ENCODE measurements at regions not wholly inside any gene's neighbourhood (a gene's known extent, or its start where the extent isn't known, plus 50 kb on each side); places are given as distances from the start of the nearest gene placed in this dataset.

GRCh38 chr13:73220966-73221720, 162.3 kb downstream of the KLF5 start:
- Histone ChIP-seq H3K27ac (no peak overlapping the region), H3K27me3 (ENCODE audit: control insufficient read depth, insufficient read depth, low read length) (no peaks in the 10 kb centered on the region)
- no peak for TF ChIP-seq CTCF (IDR thresholded peaks at IDR 0.05)

GRCh38 chr13:73218181-73218580, 159.4 kb downstream of the KLF5 start:
- no peak overlapping the region for H2AFZ ChIP-seq
- H3K4me1 ChIP-seq = no peaks in the 10 kb centered on the region
- no peak overlapping the region for H3K4me2 ChIP-seq (ENCODE audit: low read length)
- H3K79me2 ChIP-seq = no peaks in the 10 kb centered on the region
- no peak overlapping the region for H3K4me3 ChIP-seq (ENCODE audit: low read depth, low read length)
- no peak for TF ChIP-seq CTCF (IDR thresholded peaks at IDR 0.05)
- no peak overlapping the region for H3K9ac ChIP-seq
- no peaks in the 10 kb centered on the region for H3K36me3 ChIP-seq (ENCODE audit: control insufficient read depth, insufficient read depth, low read length)
- no peak overlapping the region for H3K27ac ChIP-seq
- no peaks in the 10 kb centered on the region for H3K27me3 ChIP-seq (ENCODE audit: control insufficient read depth, insufficient read depth, low read length)
- H3K9me3 ChIP-seq (ENCODE audit: control insufficient read depth, low read length) = no peaks in the 10 kb centered on the region

More at GRCh38 chr13:73220966-73221720, 162.3 kb downstream of the KLF5 start:
- no peak overlapping the region for H3K9ac ChIP-seq
- H3K4me1 ChIP-seq = no peaks in the 10 kb centered on the region
- H3K4me2 ChIP-seq (ENCODE audit: low read length) = no peak overlapping the region
- no peaks in the 10 kb centered on the region for H3K36me3 ChIP-seq (ENCODE audit: control insufficient read depth, insufficient read depth, low read length)
- no peak overlapping the region for H3K4me3 ChIP-seq (ENCODE audit: low read depth, low read length)
- H3K9me3 ChIP-seq (ENCODE audit: control insufficient read depth, low read length) = no peaks in the 10 kb centered on the region
- H2AFZ ChIP-seq = no peak overlapping the region
- no peaks in the 10 kb centered on the region for H3K79me2 ChIP-seq

DNA sequence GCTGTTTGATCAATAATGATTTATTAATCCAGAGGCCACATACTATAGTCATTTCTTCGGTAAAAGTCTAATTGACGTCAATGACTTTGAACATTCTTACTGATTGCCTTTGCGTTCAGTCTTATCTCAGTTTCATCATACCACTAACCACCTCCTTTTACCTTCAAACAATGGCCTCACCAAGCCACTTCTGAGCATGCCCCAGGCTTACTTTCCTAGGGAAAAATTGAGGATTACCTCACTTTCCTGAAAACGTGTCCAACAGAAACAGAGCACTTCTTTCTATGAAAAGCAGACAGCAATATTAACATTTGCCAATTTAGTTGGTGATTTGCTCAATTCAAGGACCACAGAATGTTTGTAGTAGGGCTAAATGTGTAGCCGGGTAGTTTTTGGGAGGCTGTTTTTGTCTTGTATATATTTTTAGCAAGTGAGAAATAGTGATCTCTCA, 157.6 kb downstream of the KLF5 start:
- no peak overlapping the region for H3K4me3 ChIP-seq (ENCODE audit: low read depth, low read length)
- H3K9ac ChIP-seq = no peak overlapping the region
- TF ChIP-seq CTCF (IDR thresholded peaks at IDR 0.05) = no peak
- no peaks in the 10 kb centered on the region for H3K36me3 ChIP-seq (ENCODE audit: control insufficient read depth, insufficient read depth, low read length)
- no peak overlapping the region for H3K4me2 ChIP-seq (ENCODE audit: low read length)
- no peaks in the 10 kb centered on the region for H3K9me3 ChIP-seq (ENCODE audit: control insufficient read depth, low read length)
- no peaks in the 10 kb centered on the region for H3K27me3 ChIP-seq (ENCODE audit: control insufficient read depth, insufficient read depth, low read length)
- no peak overlapping the region for H2AFZ ChIP-seq
- H3K4me1 ChIP-seq = no peaks in the 10 kb centered on the region
- H3K27ac ChIP-seq = no peak overlapping the region
- H3K79me2 ChIP-seq = no peaks in the 10 kb centered on the region

DNA sequence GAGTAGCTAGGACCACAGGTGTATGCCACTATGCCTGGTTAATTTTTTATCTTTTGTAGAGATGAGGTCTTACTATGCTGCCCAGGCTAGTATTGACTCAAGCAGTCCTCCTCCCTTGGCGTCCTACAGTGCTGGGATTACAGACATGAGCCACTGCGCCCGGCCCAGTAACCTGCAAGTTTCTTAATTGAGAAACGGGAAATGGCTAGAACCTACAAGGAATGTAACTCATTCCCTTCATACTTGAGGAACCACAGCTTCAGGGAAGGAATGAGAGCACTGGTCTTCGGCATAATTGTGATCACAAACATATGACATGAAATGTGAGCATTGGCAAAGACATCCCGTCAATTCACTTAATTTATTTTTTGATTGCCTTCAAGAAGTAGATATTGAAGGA, 157.0 kb downstream of the KLF5 start:
- Histone ChIP-seq H3K4me2 (ENCODE audit: low read length) (no peak overlapping the region), H3K9ac (no peak overlapping the region), H2AFZ (no peak overlapping the region), H3K27ac (no peak overlapping the region), H3K27me3 (ENCODE audit: control insufficient read depth, insufficient read depth, low read length) (no peaks in the 10 kb centered on the region), H3K9me3 (ENCODE audit: control insufficient read depth, low read length) (no peaks in the 10 kb centered on the region), H3K4me3 (ENCODE audit: low read depth, low read length) (no peak overlapping the region), H3K79me2 (no peaks in the 10 kb centered on the region), H3K36me3 (ENCODE audit: control insufficient read depth, insufficient read depth, low read length) (no peaks in the 10 kb centered on the region), H3K4me1 (no peaks in the 10 kb centered on the region)
- TF ChIP-seq CTCF (IDR thresholded peaks at IDR 0.05) = no peak

DNA sequence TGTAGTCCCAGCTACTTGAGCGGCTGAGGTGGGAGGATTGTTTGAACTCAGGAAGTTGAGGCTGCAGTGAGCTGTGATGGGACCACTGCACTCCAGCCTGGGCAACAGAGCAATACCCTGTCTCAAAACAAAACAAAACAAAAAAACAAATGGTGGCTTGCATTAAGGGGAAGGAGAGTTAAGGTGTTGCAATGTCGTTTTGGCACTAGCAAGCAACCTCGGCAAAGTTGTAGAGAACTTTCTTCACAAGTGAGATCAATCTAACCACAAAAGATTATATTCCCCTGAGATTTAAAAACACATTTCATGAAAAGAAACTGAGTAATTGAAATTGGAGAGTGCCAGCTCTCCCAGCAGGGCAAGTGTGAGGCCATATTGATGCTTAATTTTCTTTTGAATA, 153.7 kb downstream of the KLF5 start:
- Histone ChIP-seq H3K36me3 (ENCODE audit: control insufficient read depth, insufficient read depth, low read length) (no peaks in the 10 kb centered on the region), H3K4me1 (no peaks in the 10 kb centered on the region), H3K27me3 (ENCODE audit: control insufficient read depth, insufficient read depth, low read length) (no peaks in the 10 kb centered on the region), H3K4me3 (ENCODE audit: low read depth, low read length) (no peak overlapping the region), H3K79me2 (no peaks in the 10 kb centered on the region), H3K4me2 (ENCODE audit: low read length) (no peak overlapping the region), H3K27ac (no peak overlapping the region), H3K9ac (no peak overlapping the region), H3K9me3 (ENCODE audit: control insufficient read depth, low read length) (no peaks in the 10 kb centered on the region), H2AFZ (no peak overlapping the region)
- TF ChIP-seq CTCF (IDR thresholded peaks at IDR 0.05) = no peak
